Limb (tissue), 2 donors: ENCODE measurements at regions not wholly inside any gene's neighbourhood (a gene's known extent, or its start where the extent isn't known, plus 50 kb on each side); places are given as distances from the start of the nearest gene placed in this dataset.

Source experiments
- DNase-seq, 2 donors: peaks; one replicate each; pipeline ENCODE4 v3.0.0-alpha.2; 2016; ENCODE audit errors: extremely low spot score in 2 of 2

DNA sequence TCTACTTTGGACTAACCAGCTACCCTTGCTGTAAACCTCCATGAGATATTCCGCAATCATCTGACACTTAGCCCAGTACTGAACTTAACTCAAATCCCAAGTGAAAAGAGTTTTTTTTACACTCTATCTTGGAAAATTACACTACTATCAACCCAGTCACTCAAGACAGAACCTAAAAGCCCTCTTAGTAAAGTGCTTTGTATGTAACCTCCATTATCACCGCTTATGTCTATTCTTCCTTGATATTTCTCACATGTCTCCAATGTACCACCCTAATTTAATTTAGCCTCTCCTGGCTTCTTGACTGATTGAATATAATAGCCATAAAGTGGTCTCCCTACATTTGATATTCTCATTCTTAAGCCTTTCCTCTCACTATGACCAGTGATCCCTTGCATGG, 168.8 kb upstream of the SYT1 start:
- no peak for DNase-seq

DNA sequence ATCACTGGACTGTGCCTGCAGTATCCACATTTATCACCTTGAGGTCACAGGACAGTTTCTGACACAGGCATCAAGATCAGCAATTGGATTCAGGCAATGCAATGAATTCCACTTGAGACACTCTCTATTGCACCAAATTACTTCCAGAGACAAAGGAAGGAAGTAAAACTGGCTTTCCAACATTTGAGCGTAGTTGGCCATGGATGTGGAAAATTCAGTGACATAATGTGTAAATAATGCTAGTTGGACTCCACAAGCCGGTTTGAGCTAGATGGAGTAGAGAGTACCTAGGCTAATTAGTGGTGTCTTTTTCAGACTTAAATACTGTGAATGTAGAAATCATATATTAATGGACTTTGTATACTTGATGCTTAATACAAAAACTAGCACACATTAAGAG, 168.3 kb upstream of the SYT1 start:
- peak in 1 of 2 donors; percentile 15 for DNase-seq

DNA sequence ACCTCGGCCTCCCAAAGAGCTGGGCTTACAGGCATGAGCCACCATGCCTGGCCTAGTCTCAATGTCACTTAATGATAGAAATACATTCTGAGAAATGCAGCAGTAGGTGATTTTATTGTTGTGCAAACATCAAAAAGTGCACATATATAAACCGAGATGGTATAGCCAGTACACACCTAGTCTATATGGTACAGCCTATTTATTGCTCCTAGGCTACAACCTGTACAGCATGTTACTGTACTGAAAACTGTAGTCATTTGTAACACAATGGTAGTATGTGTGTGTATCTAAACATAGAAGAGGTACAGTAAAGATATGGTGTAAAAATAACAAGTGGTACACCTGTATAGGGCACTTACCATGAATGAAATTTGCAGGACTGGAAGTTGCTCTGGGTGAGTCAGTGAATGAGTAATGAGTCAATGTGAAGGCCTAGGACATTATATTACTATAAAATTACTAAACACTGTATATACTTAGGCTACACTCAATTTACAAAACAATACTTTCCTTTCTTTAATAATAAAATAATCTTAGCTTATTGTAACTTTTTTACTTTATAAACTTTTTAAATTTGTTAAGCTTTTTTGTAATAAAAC, 166.7 kb upstream of the SYT1 start:
- DNase-seq: no peak

DNA sequence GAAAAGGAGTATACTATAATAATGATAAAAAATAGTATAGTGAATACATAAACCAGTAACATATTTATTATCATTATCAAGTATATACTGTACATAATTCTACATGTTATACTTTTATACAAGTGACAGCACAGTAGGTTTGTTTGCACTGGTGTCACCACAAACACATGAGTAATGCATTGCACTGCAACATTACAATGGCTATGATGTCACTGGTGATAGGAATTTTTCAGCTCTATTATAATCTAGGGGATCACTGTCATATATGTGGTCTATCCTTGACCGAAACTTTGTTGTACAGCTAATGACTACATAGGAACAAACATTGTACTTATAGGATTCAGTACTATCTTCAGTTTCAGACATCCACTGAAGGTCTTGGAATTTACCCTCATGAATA, 165.8 kb upstream of the SYT1 start:
- DNase-seq: no peak

DNA sequence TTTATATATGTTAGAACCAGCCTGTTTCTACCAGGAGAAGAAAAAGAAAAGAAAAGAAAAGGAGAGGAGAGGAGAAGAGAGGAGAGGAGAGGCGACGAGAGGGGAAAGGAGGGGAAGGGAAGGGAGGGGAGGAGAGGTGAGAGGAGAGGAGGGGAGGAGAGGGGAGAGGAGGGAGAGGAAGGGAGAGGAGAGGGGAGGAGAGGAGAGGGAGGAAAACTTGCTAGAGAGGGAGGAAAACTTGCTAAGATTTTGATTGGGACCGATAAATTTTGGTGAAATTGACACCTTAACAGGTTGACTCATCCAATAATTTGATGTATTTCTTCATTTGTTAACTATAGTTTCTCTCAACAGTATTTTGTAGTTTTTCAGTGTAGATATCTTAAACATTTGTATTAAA, 164.0 kb upstream of the SYT1 start:
- no peak for DNase-seq

DNA sequence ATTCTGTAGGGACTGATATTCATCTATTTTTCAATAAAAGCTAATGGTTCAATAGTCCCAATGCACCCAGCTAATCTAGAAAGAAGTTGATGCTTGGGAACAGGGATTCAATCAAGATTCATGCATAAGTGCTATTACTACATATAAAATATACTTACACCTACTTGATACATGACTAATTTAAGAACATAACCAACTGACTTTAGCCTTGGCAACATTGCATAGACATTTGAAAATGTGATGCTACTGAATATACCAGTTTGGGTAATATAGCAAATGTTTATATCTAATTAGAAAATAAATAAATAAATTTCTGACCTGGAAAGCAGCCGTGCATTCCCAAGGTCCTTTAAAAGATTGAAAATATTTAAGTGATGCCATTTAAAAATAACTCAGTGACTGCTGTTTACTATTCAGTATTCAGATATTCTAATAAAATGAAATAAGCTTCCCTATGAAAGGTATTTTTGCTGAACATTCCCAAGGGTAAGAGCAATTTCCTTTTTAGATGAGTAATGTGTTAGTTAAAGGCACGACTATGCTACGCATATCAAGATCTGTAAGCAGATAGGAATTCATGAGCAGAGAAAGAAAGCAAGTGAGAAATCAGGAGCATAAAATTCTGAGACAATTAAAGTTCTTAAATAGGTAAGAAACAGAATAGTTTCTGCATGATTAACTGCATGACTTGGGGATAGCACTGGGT, 160.6 kb upstream of the SYT1 start:
- no peak for DNase-seq

DNA sequence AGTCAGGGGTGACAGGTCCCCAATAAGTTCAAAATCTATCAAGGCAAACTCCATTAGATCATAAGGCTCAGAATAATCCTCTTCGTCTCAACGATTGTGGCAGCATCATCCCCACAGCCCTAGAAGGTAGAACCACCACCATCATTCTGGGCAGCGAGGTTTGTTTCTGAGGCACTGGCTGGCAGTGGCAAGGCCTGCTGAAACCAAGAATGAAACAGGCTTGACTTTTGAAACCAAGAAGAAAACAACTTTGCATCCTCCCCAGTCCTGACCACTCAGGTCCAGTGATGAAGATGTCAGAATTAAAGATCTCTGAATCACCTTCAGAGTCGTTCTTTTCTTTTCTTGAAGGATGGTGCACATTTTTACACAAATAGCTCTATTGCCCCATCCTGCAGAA, 152.6 kb upstream of the SYT1 start:
- DNase-seq: no peak

DNA sequence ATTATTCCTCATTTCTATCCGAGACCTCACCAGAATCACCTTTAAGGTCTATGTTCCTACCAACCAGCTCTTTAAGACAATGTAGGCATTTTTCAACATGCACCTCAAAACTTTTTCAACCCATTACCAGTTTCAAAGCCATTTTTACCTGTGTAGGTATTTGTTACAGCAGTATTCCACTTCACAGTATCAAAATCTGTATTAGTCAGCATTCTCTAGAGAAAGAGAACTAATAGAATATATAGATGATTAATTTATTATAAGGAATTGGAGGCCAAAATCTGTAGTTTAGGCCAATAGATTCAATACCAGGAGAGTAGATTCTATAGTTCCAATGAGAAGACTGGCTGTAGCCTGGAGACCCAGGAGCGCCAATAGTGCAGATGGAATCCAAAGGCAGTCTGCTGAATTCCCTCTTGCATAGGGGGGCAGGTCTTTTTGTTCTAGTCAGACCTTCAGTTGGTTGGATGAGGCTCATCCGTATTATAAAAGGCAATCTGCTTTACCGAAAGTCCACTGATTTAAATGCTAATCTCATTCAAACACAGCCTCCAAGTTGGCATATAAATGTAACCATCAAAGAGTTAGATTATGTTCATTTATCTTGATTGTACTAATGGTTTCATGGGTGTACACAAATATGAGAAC, 151.6 kb upstream of the SYT1 start:
- DNase-seq: no peak

DNA sequence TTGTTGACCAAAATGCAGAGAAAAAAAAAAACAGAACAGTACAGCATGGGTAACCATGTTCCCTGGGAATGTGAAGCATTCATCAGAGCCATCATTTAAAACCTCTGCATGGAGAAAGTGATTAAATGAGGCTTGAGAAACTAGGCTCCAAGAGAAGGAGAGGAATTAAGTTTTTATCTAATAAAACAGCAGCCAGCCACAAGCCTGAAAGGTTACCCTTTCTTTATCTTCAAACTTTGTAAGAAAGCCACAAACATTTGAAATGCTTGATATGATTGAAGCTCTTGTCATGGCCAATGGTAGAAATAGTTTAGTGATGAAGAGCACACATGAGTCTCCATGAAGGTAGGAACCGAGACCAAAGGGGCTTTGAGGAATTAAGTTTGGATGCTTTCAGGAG, 144.9 kb upstream of the SYT1 start:
- no peak for DNase-seq

DNA sequence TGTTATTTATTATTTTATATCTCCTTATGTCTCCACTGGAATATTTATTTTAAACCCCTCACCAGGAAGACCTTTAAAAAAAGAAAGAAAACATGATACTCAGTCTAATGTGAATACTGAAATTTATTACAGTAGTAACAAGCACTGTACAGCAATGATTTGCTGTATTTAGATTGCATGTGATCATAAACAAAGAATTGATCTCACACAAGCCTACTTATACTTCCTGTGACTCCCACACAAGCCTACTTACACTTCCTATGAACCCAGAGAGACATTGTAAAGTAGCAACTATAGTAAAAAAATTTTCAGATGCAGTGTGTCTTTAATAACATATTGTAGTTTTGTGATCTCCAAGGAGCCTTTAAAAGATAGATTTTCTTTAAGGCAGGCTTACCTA, 142.7 kb upstream of the SYT1 start:
- DNase-seq: no peak

DNA sequence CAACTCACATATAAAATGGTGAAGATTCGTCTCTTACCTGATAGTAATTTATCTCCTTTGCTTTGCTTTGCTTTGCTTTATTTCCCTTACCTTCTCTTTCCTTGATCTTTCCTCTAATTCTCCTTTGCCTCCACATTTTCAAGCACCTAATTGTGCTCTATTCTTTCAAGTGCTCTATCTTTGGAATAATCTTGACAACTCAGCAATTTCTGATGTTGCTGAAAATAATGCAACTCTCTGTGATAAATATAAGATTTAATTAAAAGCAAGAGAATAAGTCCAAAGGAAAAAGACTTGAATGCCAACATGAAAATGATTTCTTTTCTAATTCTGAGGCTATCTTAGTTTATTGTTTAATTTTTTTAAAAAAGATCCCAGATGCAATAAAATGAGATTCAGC, 139.5 kb upstream of the SYT1 start:
- no peak for DNase-seq

DNA sequence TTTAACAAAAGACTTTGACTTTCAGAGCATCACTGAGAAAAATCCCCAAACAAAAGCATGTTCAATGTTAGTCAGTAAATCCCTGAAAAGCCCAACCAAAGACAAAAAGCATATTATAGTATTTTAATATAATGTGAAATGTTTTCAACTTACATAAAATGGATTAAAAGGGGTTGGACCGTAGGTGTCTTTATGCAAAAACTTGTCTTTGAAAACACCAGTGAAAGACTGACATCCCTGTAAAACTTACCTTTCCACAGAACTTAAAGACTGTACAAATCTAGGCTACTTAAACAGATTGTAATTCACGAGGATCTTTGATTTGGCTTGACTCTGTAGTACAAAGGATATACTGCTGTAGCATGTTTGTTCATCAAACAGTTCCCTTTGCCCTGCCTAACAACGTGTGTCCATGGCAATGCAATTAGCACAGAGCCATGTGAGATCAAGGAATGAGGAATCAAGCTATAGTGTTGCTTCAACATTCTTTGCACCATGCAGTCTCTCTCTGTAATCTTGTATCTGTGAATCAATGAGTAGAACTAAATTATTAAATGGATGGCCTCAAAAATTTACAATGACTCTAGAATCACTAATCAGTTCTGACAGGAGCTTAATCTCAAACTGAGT, 138.5 kb upstream of the SYT1 start:
- DNase-seq: no peak

DNA sequence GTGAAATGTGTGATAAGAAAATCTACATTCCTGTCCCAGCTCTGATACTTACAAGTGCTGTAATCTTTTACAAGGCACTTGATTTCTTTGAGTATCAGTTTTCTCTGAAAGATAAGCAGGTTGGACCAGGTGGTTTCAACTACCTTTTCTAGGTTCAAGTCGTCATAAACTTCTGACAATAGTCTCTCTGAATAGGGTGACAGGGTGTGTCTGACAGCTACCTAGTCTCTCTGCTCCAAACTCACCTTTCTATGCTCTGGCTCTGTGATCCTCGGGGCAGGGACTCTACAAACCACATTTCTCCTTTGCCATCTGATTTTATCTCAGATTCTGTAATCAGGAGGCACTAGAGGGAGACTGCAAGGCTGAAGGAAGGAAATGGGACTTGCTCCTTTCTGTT, 137.7 kb upstream of the SYT1 start:
- DNase-seq: no peak

DNA sequence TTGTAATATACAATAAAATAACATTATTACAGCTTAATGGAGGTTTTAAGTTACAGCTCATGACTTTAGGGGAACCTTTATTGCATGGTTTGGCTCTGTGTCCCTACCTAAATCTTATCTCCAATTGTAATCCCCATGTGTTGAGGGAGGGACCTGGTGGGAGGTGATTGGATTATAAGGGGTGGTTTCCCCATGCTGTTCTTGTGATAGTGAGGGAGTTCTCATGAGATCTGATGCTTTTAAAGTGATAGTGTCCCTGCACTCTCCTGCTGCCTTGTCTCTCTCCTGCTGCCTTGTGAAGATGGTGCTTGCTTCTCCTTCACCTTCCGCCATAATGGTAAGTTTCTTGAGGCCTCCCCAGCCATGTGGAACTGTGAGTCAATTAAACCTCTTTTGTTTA, 132.1 kb upstream of the SYT1 start:
- DNase-seq: no peak

DNA sequence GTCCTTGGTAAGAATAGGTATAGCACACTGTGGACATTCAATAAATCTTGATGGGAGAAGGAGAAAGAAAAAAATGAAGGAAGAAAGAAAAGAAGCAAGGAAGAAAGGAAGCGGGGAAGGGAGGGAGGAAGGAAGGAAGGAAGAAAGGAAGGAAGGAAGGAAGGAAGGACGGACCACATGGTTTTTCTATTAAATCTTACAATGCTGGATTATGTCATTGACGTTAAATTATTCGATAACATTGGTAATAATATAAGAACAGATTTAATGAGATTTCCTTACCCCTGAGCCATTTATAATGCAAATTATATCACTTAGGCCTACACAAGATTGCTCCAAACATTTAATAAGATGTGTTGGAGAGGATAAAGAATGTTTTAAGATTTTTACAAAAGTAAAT, 124.9 kb upstream of the SYT1 start:
- no peak for DNase-seq

DNA sequence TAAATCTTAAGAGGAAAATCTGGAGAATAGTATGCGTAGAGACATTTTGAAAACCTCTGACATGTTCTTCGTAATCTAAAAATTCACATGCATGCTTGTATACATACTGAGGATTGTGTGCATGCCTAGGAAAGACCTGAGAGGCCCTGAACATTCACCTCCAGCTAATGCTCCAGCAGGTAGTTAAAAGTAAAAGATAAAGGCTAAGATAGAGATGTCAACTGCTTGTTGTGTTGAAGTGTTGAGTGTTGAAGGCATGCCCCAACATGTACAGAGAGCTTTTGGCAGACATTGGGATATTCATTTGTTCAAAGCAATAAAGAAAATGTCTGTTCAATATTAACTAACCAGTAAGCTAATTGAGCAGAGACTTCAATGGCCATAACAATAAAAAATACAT, 118.6 kb upstream of the SYT1 start:
- no peak for DNase-seq

DNA sequence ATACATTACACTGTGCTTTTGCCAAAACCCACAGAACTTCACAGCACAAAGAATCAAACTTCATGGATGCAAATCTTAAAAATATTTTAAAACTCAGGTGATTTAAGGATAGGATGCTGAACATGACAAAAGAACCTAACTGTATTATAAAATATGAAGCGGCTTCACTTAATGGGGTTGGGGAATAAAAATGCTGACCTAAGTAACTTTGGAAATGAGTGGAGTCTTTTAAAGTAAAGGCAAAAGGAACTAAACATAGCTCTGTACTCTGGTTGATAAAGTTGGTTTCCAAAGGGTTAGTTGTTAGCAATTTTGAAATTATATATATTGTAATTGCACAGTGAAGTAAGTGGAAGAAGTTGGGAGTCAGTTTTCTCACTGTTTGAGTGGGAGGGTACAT, 111.5 kb upstream of the SYT1 start:
- no peak for DNase-seq

DNA sequence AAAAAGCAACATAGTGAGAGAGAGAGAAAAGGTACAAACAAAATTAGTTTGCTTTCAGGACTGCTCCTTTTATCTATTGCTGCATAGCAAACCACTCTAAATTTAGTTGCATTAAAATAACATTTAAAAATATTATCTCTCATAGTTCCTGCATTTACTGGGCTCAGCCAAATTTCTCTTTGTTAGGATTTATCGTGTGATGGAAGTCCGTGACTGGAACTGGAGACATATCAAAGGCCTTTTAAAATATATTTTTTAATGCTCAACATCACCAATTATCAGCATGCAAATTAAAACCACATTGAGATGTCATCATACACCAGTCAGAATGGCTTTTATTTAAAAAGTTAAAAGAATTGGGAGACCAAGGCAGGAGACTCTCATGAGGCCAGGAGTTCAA, 107.6 kb upstream of the SYT1 start:
- no peak for DNase-seq

DNA sequence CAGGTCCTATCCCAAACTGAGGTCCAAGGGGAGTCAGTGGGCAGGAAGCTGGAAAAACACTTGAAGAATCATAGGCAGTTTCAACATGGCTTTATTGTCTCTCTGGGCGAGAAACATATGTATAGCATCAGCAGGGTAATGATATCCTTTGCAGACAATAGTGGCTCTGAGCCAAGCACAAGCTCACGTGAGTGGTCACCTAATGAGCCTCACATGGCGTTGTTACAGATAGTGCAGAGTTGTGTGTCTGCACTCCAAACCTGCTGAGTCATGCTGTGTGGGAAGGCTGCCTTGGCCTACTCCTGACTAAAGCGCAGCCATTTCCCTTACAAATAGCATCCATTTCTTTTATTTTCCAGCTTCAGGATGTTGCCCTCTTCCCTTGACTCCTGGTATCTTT, 105.2 kb upstream of the SYT1 start:
- DNase-seq: no peak

DNA sequence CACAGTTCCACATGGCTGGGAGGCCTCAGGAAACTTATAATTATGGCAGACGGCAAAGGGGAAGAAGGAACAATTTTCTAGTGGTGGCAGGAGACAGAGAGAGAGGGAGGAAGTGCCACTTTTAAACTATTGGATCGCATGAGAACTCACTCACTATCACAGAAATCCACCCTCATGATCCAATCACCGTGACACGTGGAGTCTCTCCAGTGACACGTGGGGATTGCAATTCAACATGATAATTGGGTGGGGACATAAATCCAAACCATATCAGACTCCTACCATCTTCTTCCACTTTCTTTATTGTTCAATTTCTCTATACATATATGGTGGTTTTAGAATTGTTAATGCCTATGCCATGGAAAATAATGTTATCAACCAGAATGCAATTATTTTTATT, 103.7 kb upstream of the SYT1 start:
- no peak for DNase-seq

DNA sequence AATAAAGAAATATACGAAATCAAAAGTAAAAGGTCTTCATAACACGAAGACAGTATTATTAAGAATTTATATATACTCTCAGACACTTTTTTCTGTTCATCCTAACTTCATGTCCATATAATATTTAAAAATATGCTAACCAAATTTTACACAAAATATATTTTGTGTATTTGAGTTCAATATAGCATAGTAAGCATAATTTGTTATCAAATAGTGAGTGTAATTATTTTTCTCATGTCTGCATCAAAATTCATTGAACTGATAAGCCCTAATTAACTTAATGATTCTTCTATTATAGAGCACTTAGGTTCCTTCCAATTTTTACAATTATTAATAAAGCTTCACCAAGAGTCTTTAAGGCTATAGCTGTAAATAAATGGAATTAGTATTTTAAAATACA, 99.7 kb upstream of the SYT1 start:
- no peak for DNase-seq

DNA sequence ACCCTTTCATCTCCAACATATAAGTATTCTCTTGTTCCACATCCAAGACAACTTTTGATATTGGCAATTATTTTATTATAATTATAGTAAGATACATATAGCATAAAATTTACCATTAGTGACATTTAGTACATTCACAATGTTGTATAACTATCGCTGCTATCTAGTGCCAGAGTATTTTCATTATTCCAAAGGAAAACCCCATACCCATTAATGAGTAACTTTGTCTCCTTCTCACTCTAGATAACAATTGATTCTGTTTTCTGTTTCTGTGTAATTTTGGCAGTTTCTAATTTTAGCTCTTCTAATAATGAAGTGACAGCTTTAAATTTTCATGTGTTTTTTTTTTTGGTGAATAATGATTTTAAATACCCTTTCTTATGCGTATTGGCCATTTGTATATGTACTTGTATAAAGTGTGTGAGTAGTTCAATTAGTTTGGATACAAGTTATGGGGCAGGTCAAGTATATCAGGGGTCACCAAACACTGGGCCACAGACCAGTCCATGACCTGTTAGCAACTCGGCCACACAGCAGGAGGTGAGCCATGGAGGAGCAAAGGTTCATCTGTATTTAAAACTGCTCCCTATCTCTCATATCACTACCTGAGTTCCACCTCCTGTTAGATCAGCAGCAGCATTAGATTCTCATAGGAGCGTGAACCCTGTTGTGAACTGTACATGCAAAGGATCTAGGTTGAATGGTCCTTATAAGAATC, 97.2 kb upstream of the SYT1 start:
- no peak for DNase-seq
